KMS-11 (cell line): ENCODE measurements at regions not wholly inside any gene's neighbourhood (a gene's known extent, or its start where the extent isn't known, plus 50 kb on each side); places are given as distances from the start of the nearest gene placed in this dataset.

Source experiments
- H2AFZ ChIP-seq: fragments of 200-600 bp; sonication (generic); 2 replicates; pipeline ENCODE4 v1.6.1; 2016; ENCODE audit warnings: antibody characterized with exemption, mixed run types, low read depth
- H3K27ac ChIP-seq: fragments of 200-600 bp; sonication (generic); 2 replicates; pipeline ENCODE4 v1.6.1; 2016; ENCODE audit warnings: mild to moderate bottlenecking, mixed run types
- H3K27me3 ChIP-seq: fragments of 200-600 bp; sonication (generic); 2 replicates; pipeline ENCODE4 v1.6.1; 2017; ENCODE audit warnings: mild to moderate bottlenecking, low read depth, mixed run types, moderate library complexity; ENCODE audit not compliant: insufficient read depth
- H3K36me3 ChIP-seq: fragments of 200-600 bp; sonication (generic); 2 replicates; pipeline ENCODE4 v1.6.1; 2017; ENCODE audit warnings: mild to moderate bottlenecking, mixed run types; ENCODE audit not compliant: insufficient read depth
- H3K4me1 ChIP-seq: fragments of 200-600 bp; sonication (generic); 2 replicates; pipeline ENCODE4 v1.6.1; 2016; ENCODE audit warnings: mild to moderate bottlenecking, low read depth, mixed run types; ENCODE audit not compliant: poor library complexity, severe bottlenecking
- H3K4me2 ChIP-seq: fragments of 200-600 bp; sonication (generic); 2 replicates; pipeline ENCODE4 v1.7.0; 2016; ENCODE audit warnings: mild to moderate bottlenecking, mixed run types
- H3K4me3 ChIP-seq: fragments of 200-600 bp; sonication (generic); IDR thresholded peaks from 2 replicates; pipeline ENCODE4 v1.6.1; 2017; ENCODE audit warnings: low read depth, low read length, mixed read lengths; ENCODE audit not compliant: insufficient read depth
- H3K79me2 ChIP-seq: fragments of 200-600 bp; sonication (generic); 2 replicates; pipeline ENCODE4 v1.6.1; 2016; ENCODE audit warnings: low read depth, mixed run types; ENCODE audit not compliant: insufficient read depth
- H3K9ac ChIP-seq: fragments of 200-600 bp; sonication (generic); 2 replicates; pipeline ENCODE4 v1.6.1; 2016; ENCODE audit warnings: mild to moderate bottlenecking, mixed run types
- H4K20me1 ChIP-seq: fragments of 200-600 bp; sonication (generic); 2 replicates; pipeline ENCODE4 v1.6.1; 2016; ENCODE audit warnings: mild to moderate bottlenecking, mixed run types; ENCODE audit not compliant: insufficient read depth
- TF ChIP-seq, protein P1 (sequence below): fragments of 200-600 bp; sonication (generic); conservative IDR thresholded peaks from 2 replicates; pipeline ENCODE4 v1.6.1; 2017; ENCODE audit warnings: low read depth, mild to moderate bottlenecking, antibody characterized with exemption, low read length, moderate library complexity, mixed read lengths

DNA sequence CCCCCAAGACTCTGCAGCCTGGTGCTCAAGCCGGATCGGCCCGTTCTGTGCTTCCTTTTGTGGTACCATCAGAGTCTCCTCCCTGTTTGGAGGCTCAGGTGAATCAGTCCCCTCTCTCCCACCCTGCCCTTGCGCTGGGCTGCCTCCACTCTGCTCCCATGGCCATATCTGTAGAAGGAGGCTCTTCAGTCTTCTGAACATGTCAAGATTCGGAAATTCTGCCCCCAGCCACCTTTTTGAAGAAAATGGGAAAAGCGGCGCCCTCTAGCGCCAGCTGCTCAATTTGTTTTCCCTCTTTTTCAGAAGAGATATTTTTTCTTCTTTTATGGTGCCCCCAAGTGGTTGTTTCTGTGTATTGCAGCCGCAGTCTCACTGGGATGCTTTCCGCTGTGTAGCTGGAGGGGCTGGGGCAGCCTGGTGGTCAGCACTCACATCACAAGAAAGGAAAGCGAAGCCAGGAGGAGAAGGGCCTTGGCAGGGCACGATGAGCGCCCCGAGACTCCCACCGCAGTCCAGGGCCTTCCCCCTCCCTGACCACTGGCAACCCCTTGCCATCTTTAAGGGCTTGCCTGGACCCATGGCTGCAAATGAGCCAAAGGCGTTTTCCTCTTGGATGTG, 58.4 kb upstream of the CACNA1E start:
- no peaks in the 10 kb centered on the region for H3K36me3 ChIP-seq
- no peaks in the 10 kb centered on the region; the same call in 1 of the 2 replicates for H3K27me3 ChIP-seq
- H3K4me2 ChIP-seq: peak overlapping the region; percentile 66
- H3K27ac ChIP-seq: no peak overlapping the region
- peaks cover 8% of the 10 kb centered on the region for H3K4me1 ChIP-seq
- TF ChIP-seq, protein P1, sequence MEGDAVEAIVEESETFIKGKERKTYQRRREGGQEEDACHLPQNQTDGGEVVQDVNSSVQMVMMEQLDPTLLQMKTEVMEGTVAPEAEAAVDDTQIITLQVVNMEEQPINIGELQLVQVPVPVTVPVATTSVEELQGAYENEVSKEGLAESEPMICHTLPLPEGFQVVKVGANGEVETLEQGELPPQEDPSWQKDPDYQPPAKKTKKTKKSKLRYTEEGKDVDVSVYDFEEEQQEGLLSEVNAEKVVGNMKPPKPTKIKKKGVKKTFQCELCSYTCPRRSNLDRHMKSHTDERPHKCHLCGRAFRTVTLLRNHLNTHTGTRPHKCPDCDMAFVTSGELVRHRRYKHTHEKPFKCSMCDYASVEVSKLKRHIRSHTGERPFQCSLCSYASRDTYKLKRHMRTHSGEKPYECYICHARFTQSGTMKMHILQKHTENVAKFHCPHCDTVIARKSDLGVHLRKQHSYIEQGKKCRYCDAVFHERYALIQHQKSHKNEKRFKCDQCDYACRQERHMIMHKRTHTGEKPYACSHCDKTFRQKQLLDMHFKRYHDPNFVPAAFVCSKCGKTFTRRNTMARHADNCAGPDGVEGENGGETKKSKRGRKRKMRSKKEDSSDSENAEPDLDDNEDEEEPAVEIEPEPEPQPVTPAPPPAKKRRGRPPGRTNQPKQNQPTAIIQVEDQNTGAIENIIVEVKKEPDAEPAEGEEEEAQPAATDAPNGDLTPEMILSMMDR: peak; percentile 100
- no peaks in the 10 kb centered on the region for H3K79me2 ChIP-seq
- peak overlapping the region; percentile 50 for H3K4me3 ChIP-seq
- H3K9ac ChIP-seq: no peak overlapping the region
- no peaks in the 10 kb centered on the region for H4K20me1 ChIP-seq
- H2AFZ ChIP-seq: peak overlapping the region; percentile 91

DNA sequence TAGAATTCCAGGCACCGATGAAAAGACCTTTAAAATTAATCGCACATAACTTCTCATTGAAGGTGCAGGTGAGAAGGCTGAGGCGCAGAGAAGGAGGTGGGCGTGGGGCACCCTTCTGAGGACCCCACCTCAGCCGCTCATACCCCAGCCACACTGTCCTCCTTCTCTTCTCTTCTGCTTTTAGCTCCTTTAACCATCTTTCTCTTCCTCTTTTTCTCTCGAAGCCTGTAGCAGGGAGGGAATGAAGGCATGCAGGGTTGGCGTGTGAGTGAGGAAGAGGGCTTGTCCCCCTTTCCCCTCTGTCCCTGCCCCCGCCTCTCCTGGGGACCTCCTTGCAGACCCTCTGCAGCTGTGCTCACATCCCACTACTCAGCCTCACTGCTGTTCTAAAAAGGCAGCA, 57.8 kb upstream of the CACNA1E start:
- no peak overlapping the region for H2AFZ ChIP-seq
- no peak overlapping the region for H3K4me2 ChIP-seq
- TF ChIP-seq, protein P1: no peak
- no peaks in the 10 kb centered on the region for H3K36me3 ChIP-seq
- no peak overlapping the region for H3K27ac ChIP-seq
- no peaks in the 10 kb centered on the region for H3K79me2 ChIP-seq
- H3K9ac ChIP-seq: no peak overlapping the region
- H3K4me3 ChIP-seq: no peak overlapping the region
- no peaks in the 10 kb centered on the region for H4K20me1 ChIP-seq
- no peaks in the 10 kb centered on the region; the same call in 1 of the 2 replicates for H3K27me3 ChIP-seq
- peaks cover 11% of the 10 kb centered on the region for H3K4me1 ChIP-seq

DNA sequence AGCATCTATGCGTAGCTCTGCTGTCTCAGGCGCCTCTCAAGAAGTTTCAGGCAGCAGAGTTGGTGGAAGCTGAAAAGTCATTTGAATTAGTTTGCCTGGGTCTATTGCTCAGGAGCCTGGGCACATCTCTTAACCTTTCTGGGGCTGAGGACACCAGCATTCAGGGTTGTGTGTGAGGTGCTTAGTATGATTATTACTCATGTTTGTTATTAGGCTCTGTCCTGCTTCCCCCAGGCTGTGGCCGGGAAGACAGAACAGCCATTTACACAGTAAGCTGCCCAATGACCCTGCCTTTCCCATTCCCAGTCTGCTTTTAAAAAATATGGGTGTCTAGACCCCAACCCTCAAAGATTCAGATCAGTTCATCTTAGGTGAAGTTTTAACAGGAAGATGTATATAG, 53.9 kb upstream of the CACNA1E start:
- Histone ChIP-seq H3K27ac (no peak overlapping the region; the same call in 1 of the 2 replicates), H3K9ac (no peak overlapping the region), H3K4me3 (no peak overlapping the region), H3K79me2 (no peaks in the 10 kb centered on the region), H2AFZ (no peak overlapping the region), H3K4me1 (peaks cover 14% of the 10 kb centered on the region), H3K4me2 (no peak overlapping the region), H3K36me3 (no peaks in the 10 kb centered on the region), H3K27me3 (no peaks in the 10 kb centered on the region), H4K20me1 (no peaks in the 10 kb centered on the region)
- TF ChIP-seq, protein P1: no peak

DNA sequence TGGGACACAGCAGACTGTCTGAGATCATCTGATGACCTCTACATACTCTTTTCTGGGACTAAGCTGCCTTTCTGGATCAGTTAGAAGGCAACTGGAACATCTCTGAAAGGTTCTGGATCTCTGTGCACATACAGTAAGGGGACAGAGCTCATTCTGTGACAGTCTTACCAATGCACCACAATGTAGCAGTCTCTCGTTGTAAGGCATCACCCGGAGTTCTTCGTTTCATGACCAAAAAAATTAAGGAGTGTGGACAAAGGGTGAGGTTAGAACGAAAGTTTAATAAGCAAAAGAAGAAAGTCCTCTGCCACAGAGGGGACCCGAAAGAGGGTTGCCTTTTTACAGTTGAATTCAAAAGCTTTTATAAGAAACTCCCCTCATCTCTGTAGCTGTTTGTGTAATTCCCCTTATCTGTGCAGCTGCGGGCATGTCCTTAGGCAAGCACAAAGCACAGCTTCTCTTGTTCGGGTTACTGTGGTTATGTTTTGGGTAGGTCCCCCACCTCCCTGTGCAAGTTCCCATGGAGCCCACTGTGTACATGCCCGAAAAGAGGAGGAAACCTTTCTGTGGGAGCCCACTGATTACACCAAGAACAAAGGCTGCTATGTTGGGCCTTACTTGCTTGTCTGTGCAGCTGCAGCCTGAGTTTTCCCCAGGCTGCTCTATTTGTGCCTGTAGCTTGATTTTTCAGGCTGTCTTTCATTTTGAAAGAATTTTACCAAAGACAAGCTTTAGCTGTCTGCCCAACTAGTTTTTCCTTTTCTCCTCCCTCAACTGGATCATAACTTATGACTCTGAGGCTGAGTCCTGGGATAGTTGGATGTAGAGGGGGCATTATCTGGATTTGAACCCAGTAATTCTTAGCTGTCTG, 53.1 kb upstream of the CACNA1E start:
- TF ChIP-seq, protein P1: no peak
- Histone ChIP-seq H3K4me1 (peaks cover 9% of the 10 kb centered on the region), H2AFZ (peak overlapping the region; percentile 23; the same call in 1 of the 2 replicates), H3K4me3 (no peak overlapping the region), H3K4me2 (peak overlapping the region; percentile 22; the same call in 1 of the 2 replicates), H4K20me1 (no peaks in the 10 kb centered on the region), H3K9ac (no peak overlapping the region), H3K27ac (peak overlapping the region; percentile 11; the same call in 1 of the 2 replicates), H3K79me2 (no peaks in the 10 kb centered on the region), H3K36me3 (no peaks in the 10 kb centered on the region), H3K27me3 (no peaks in the 10 kb centered on the region)
